Astrocyte of the cerebellum (primary cell): ENCODE measurements at regions not wholly inside any gene's neighbourhood (a gene's known extent, or its start where the extent isn't known, plus 50 kb on each side); places are given as distances from the start of the nearest gene placed in this dataset.

ENCODE experiments used
- DNase-seq: peaks from one replicate; pipeline ENCODE4 v3.0.0-alpha.2; 2011; ENCODE audit warnings: low read depth
- H3K4me3 ChIP-seq: 2 replicates; pipeline ENCODE4 v1.5.1; 2011; ENCODE audit warnings: mild to moderate bottlenecking, low read depth, low read length, moderate library complexity
- CTCF ChIP-seq: IDR thresholded peaks from 2 replicates; pipeline ENCODE4 v1.5.1; 2012; ENCODE audit warnings: low read length, low read depth, moderate library complexity, mild to moderate bottlenecking; ENCODE audit errors: missing control alignments
- in situ Hi-C: cut with HindIII; loops from 2 replicates; pipeline ENCODE4 v1.10.0; 2017; ENCODE audit warnings: low sequenced_read_pairs

GRCh38 chr11:91133361-91133760, 910.5 kb upstream of the CHORDC1 start:
- TF ChIP-seq CTCF, result no peak
- DNase-seq, result no peak
- in situ Hi-C loops, result no loop called here
- H3K4me3 ChIP-seq, result no peak overlapping the region

GRCh38 chr11:91129596-91129995, 906.7 kb upstream of the CHORDC1 start:
- in situ Hi-C loops, result no loop called here
- no peak overlapping the region for H3K4me3 ChIP-seq
- DNase-seq, result no peak
- no peak for TF ChIP-seq CTCF

GRCh38 chr11:91124363-91124762, 901.5 kb upstream of the CHORDC1 start:
- no peak for TF ChIP-seq CTCF
- no peak for DNase-seq
- in situ Hi-C loops, result no loop called here
- H3K4me3 ChIP-seq, result no peak overlapping the region

GRCh38 chr11:91115116-91115515, 892.3 kb upstream of the CHORDC1 start:
- H3K4me3 ChIP-seq, result no peak overlapping the region
- no peak for TF ChIP-seq CTCF
- DNase-seq, result no peak
- in situ Hi-C loops, result loop anchor here (5.0 kb wide), 1 partner anchor 42 kb away; no protein-coding TSS in a partner anchor

- H3K4me3 ChIP-seq, result no peak overlapping the region
- DNase-seq, result peak; percentile 43
- in situ Hi-C loops, result no loop called here
- no peak for TF ChIP-seq CTCF
Measured at GRCh38 chr11:91104237-91104636, 881.4 kb upstream of the CHORDC1 start.

GRCh38 chr11:91100427-91100826, 877.6 kb upstream of the CHORDC1 start:
- H3K4me3 ChIP-seq, result no peak overlapping the region
- in situ Hi-C loops, result no loop called here
- TF ChIP-seq CTCF, result no peak
- no peak for DNase-seq

GRCh38 chr11:91097083-91097482, 874.2 kb upstream of the CHORDC1 start:
- in situ Hi-C loops, result no loop called here

More at GRCh38 chr11:91097083-91097482, 874.2 kb upstream of the CHORDC1 start:
- TF ChIP-seq CTCF, result no peak
- H3K4me3 ChIP-seq, result no peak overlapping the region
- DNase-seq, result no peak
